ENCODE measurements at regions not wholly inside any gene's neighbourhood (a gene's known extent, or its start where the extent isn't known, plus 50 kb on each side); places are given as distances from the start of the nearest gene placed in this dataset.

DNA sequence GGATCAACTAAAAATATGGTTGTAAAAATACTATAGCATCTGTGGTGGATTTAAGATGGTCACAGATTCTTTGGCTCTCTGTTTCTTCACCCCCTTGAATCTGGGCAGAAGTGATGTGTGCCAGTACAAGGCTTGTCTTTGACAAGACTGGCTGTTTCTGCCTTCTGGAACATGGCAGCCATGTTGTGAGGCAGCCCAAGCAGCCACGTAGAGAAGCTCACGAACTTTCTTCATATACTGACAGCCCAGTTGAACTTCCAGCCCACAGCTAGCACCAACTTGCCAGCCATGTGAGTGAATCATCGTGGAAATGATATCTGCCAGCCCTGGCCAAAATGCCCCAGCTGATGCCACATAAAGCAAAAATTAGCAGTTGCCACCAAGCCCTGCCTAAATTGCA, 110.8 kb downstream of the BOD1 start:
- TF ChIP-seq EZH2 (IDR thresholded peaks at IDR 0.05; ENCODE audit: borderline replicate concordance) (no peak), EZH2phosphoT487 (IDR thresholded peaks at IDR 0.05; ENCODE audit: low read depth, severe bottlenecking, unreplicated experiment) (no peak)
- TF ChIP-seq, protein P1, sequence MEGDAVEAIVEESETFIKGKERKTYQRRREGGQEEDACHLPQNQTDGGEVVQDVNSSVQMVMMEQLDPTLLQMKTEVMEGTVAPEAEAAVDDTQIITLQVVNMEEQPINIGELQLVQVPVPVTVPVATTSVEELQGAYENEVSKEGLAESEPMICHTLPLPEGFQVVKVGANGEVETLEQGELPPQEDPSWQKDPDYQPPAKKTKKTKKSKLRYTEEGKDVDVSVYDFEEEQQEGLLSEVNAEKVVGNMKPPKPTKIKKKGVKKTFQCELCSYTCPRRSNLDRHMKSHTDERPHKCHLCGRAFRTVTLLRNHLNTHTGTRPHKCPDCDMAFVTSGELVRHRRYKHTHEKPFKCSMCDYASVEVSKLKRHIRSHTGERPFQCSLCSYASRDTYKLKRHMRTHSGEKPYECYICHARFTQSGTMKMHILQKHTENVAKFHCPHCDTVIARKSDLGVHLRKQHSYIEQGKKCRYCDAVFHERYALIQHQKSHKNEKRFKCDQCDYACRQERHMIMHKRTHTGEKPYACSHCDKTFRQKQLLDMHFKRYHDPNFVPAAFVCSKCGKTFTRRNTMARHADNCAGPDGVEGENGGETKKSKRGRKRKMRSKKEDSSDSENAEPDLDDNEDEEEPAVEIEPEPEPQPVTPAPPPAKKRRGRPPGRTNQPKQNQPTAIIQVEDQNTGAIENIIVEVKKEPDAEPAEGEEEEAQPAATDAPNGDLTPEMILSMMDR (IDR thresholded peaks at IDR 0.05; ENCODE audit: poor library complexity) = no peak

DNA sequence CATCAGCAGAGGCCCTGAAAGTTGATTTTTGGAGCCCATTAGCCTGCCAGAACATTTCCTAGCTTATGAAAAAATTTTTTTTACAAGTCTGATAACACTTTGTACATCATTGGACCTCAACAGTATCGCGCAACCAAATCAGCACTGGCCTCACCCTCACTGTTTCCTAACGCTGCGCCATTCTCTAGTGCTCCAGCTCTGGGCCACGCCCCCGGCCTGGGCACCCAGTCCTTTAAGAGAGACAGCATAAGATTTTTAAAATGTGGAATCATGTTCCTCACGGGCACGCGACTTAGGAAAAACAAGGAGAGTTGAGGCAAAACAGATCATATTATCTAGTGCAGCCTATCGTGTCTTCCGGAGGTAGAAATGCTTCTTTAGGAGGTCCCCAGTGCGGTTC, 114.5 kb downstream of the BOD1 start:
- H4K20me1 ChIP-seq (ENCODE audit: insufficient read depth, poor library complexity, severe bottlenecking) = no peaks in the 10 kb centered on the region
- no peaks in the 10 kb centered on the region for H3K9me3 ChIP-seq (ENCODE audit: low read depth)
- TF ChIP-seq EZH2phosphoT487 (IDR thresholded peaks at IDR 0.05; ENCODE audit: low read depth, severe bottlenecking, unreplicated experiment) (no peak), EZH2 (IDR thresholded peaks at IDR 0.05; ENCODE audit: borderline replicate concordance) (no peak)
- TF ChIP-seq, protein P1 (IDR thresholded peaks at IDR 0.05; ENCODE audit: poor library complexity) = no peak
- peaks cover 12% of the 10 kb centered on the region for H3K4me1 ChIP-seq (ENCODE audit: insufficient read depth)
- 95% methylated on average over 12 of the region's 12 CpGs for WGBS (ENCODE audit: low lambda C conversion rate, missing lambda C conversion rate)
- no peak overlapping the region for H2AFZ ChIP-seq
- no peaks in the 10 kb centered on the region for H3K27me3 ChIP-seq
- H3K4me2 ChIP-seq = no peak overlapping the region
- H3K79me2 ChIP-seq = no peaks in the 10 kb centered on the region
- no peak for DNase-seq (ENCODE audit: low spot score)
- no peaks in the 10 kb centered on the region for H3K36me3 ChIP-seq (replicated peaks; ENCODE audit: insufficient read depth, low read depth)
- no peak overlapping the region for H3K27ac ChIP-seq
- no peak overlapping the region for H3K4me3 ChIP-seq
- no peaks in the 10 kb centered on the region for H3K9me2 ChIP-seq (replicated peaks; ENCODE audit: insufficient read depth)

More for the DNA sequence above, 110.8 kb downstream of the BOD1 start:
- DNase-seq (ENCODE audit: low spot score) = no peak
- H4K20me1 ChIP-seq (ENCODE audit: insufficient read depth, poor library complexity, severe bottlenecking) = no peaks in the 10 kb centered on the region
- no peak overlapping the region for H3K4me3 ChIP-seq
- no peaks in the 10 kb centered on the region for H3K79me2 ChIP-seq
- H3K27ac ChIP-seq = no peak overlapping the region
- H3K9me2 ChIP-seq (replicated peaks; ENCODE audit: insufficient read depth) = no peaks in the 10 kb centered on the region
- no peak overlapping the region for H2AFZ ChIP-seq
- no peak overlapping the region for H3K4me2 ChIP-seq
- H3K27me3 ChIP-seq = no peaks in the 10 kb centered on the region
- no peaks in the 10 kb centered on the region for H3K4me1 ChIP-seq (ENCODE audit: insufficient read depth)
- H3K9me3 ChIP-seq (ENCODE audit: low read depth) = no peaks in the 10 kb centered on the region
- no peaks in the 10 kb centered on the region for H3K36me3 ChIP-seq (replicated peaks; ENCODE audit: insufficient read depth, low read depth)
- 92% methylated on average over 3 of the region's 3 CpGs for WGBS (ENCODE audit: low lambda C conversion rate, missing lambda C conversion rate)

DNA sequence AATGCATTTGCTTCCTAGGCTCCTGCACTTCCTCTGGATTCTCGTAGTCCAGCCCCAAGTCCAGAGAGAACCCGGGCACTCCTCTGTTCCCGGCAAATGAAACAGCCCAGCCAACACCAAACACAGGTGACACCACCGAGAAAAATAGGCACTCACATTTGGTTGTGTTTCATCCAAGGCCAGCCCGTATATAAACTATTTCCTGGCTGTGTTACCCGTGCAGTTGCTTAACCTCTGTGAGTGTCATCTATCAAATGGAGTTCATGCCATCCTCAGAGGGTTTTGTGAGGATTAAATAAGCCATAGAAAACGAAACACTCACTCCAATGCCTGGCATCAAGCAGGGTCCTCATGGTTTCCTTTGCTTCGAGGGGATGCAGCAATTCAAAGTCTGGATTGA, 115.2 kb downstream of the BOD1 start:
- 89% methylated on average over 8 of the region's 8 CpGs for WGBS (ENCODE audit: low lambda C conversion rate, missing lambda C conversion rate)
- H4K20me1 ChIP-seq (ENCODE audit: insufficient read depth, poor library complexity, severe bottlenecking) = no peaks in the 10 kb centered on the region
- H3K4me1 ChIP-seq (ENCODE audit: insufficient read depth) = peaks cover 12% of the 10 kb centered on the region

More for the DNA sequence above, 115.2 kb downstream of the BOD1 start:
- H3K4me3 ChIP-seq = no peak overlapping the region
- no peaks in the 10 kb centered on the region for H3K36me3 ChIP-seq (replicated peaks; ENCODE audit: insufficient read depth, low read depth)
- H3K9me3 ChIP-seq (ENCODE audit: low read depth) = no peaks in the 10 kb centered on the region
- H3K27ac ChIP-seq = no peak overlapping the region
- H2AFZ ChIP-seq = no peak overlapping the region
- TF ChIP-seq, protein P1 (IDR thresholded peaks at IDR 0.05; ENCODE audit: poor library complexity) = no peak
- TF ChIP-seq EZH2phosphoT487 (IDR thresholded peaks at IDR 0.05; ENCODE audit: low read depth, severe bottlenecking, unreplicated experiment) (no peak), EZH2 (IDR thresholded peaks at IDR 0.05; ENCODE audit: borderline replicate concordance) (no peak)
- no peaks in the 10 kb centered on the region for H3K79me2 ChIP-seq
- H3K9me2 ChIP-seq (replicated peaks; ENCODE audit: insufficient read depth) = no peaks in the 10 kb centered on the region
- H3K27me3 ChIP-seq = no peaks in the 10 kb centered on the region
- no peak overlapping the region for H3K4me2 ChIP-seq
- DNase-seq (ENCODE audit: low spot score) = no peak

Measured in hepatocyte (in vitro differentiated cells).